Uterus (tissue), 2 donors: ENCODE measurements at regions not wholly inside any gene's neighbourhood (a gene's known extent, or its start where the extent isn't known, plus 50 kb on each side); places are given as distances from the start of the nearest gene placed in this dataset.

Experiments
- POLR2A ChIP-seq, 2 donors: fragments of 450-650 bp; IDR thresholded peaks; one replicate each; pipeline ENCODE4 v1.6.1; 2016; ENCODE audit warnings: antibody characterized with exemption in 2 of 2, mild to moderate bottlenecking in 1 of 2, moderate library complexity in 1 of 2
- TF ChIP-seq, protein P1 (sequence below), 4 experiments: fragments of 200-600 bp in 2 of 4; fragments of 450-650 bp in 2 of 4; sonication (generic) in 2 of 4; IDR thresholded peaks; one replicate each; pipeline ENCODE4 v1.5.1; 2016 to 2019; ENCODE audit warnings: antibody characterized with exemption in 4 of 4, mild to moderate bottlenecking in 2 of 4, moderate library complexity in 1 of 4

DNA sequence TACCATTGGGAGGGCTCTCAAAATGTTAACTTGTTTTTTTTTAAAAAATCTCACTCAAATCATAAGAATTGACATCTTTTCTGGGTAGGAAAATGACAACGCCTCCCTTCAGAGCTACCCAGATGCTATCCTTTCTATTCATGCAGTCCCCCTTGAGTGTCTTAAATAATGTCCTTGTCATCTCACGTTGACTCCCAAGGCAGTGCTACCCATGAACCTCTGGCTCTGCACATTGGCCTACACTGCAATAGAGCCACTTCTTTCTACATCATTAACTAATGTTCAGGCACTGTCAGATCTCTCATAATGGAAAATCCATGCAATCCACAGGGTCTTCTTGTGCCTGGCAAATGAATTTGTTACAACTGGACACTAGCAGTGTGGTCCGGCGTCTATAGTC lies 569.8 kb upstream of the ZFHX3 start:
- TF ChIP-seq, protein P1, sequence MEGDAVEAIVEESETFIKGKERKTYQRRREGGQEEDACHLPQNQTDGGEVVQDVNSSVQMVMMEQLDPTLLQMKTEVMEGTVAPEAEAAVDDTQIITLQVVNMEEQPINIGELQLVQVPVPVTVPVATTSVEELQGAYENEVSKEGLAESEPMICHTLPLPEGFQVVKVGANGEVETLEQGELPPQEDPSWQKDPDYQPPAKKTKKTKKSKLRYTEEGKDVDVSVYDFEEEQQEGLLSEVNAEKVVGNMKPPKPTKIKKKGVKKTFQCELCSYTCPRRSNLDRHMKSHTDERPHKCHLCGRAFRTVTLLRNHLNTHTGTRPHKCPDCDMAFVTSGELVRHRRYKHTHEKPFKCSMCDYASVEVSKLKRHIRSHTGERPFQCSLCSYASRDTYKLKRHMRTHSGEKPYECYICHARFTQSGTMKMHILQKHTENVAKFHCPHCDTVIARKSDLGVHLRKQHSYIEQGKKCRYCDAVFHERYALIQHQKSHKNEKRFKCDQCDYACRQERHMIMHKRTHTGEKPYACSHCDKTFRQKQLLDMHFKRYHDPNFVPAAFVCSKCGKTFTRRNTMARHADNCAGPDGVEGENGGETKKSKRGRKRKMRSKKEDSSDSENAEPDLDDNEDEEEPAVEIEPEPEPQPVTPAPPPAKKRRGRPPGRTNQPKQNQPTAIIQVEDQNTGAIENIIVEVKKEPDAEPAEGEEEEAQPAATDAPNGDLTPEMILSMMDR (IDR thresholded peaks at IDR 0.05): no peak
- no peak for TF ChIP-seq POLR2A (IDR thresholded peaks at IDR 0.05)
